ENCODE measurements at regions not wholly inside any gene's neighbourhood (a gene's known extent, or its start where the extent isn't known, plus 50 kb on each side); places are given as distances from the start of the nearest gene placed in this dataset.

DNA sequence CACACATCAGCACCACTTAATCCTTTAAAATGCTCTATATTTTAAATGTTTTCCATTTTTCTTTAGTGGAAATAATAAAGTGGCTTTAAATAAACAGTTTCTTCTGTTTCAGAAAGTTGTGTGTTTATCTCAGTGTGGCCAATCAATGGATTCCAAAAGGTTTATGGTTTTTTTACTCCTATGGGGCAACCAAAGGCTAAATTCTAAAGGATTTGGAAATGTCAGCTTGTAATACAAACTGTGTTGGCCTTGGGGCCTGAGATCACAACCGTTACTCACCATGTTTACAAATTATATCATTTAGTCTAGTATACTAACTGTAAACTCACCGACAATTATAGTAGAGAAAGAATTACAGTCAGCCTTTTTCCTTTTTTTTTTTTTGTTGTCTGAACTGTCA lies 827.2 kb downstream of the EPHA4 start:
- no peak overlapping the region for H3K4me3 ChIP-seq (ENCODE audit: low read length)
- no peak for DNase-seq
- H3F3A ChIP-seq (ENCODE audit: low read length, unreplicated experiment), result no peaks in the 10 kb centered on the region
- TF ChIP-seq EZH2phosphoT487 (IDR thresholded peaks at IDR 0.05; ENCODE audit: borderline replicate concordance, low read length) (no peak), EZH2 (IDR thresholded peaks at IDR 0.05; ENCODE audit: low read length, unreplicated experiment) (no peak)
- TF ChIP-seq, protein P1, sequence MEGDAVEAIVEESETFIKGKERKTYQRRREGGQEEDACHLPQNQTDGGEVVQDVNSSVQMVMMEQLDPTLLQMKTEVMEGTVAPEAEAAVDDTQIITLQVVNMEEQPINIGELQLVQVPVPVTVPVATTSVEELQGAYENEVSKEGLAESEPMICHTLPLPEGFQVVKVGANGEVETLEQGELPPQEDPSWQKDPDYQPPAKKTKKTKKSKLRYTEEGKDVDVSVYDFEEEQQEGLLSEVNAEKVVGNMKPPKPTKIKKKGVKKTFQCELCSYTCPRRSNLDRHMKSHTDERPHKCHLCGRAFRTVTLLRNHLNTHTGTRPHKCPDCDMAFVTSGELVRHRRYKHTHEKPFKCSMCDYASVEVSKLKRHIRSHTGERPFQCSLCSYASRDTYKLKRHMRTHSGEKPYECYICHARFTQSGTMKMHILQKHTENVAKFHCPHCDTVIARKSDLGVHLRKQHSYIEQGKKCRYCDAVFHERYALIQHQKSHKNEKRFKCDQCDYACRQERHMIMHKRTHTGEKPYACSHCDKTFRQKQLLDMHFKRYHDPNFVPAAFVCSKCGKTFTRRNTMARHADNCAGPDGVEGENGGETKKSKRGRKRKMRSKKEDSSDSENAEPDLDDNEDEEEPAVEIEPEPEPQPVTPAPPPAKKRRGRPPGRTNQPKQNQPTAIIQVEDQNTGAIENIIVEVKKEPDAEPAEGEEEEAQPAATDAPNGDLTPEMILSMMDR (conservative IDR thresholded peaks at IDR 0.05; ENCODE audit: low read depth, low read length), result no peak
- H3K4me2 ChIP-seq (ENCODE audit: low read length), result no peak overlapping the region
- intact Hi-C loops (cut with micrococcal nuclease), result no loop called here
- BruUV-seq (replicated peaks), result no TSS peak
- no peak overlapping the region for H2AFZ ChIP-seq (ENCODE audit: low read length)
- no peaks in the 10 kb centered on the region for H4K20me1 ChIP-seq (ENCODE audit: low read length)
- no peak for ATAC-seq
- CTCF ChIA-PET, result no interaction called here
- H3K9me2 ChIP-seq (replicated peaks; ENCODE audit: low read length), result no peaks in the 10 kb centered on the region
- H3K36me3 ChIP-seq (ENCODE audit: low read depth, low read length), result no peaks in the 10 kb centered on the region
- no peaks in the 10 kb centered on the region for H3K27me3 ChIP-seq (ENCODE audit: low read length)
- H3K79me2 ChIP-seq (ENCODE audit: low read length), result no peaks in the 10 kb centered on the region
- no peak overlapping the region for H3K27ac ChIP-seq (ENCODE audit: low read length)
- POLR2A ChIA-PET (ENCODE audit: unreplicated experiment), result no interaction called here
- H3K9me3 ChIP-seq (ENCODE audit: low read length), result no peaks in the 10 kb centered on the region
- no peaks in the 10 kb centered on the region for H3K4me1 ChIP-seq (ENCODE audit: insufficient read depth, low read length)
- no peak overlapping the region for H3K9ac ChIP-seq (ENCODE audit: low read length)

DNA sequence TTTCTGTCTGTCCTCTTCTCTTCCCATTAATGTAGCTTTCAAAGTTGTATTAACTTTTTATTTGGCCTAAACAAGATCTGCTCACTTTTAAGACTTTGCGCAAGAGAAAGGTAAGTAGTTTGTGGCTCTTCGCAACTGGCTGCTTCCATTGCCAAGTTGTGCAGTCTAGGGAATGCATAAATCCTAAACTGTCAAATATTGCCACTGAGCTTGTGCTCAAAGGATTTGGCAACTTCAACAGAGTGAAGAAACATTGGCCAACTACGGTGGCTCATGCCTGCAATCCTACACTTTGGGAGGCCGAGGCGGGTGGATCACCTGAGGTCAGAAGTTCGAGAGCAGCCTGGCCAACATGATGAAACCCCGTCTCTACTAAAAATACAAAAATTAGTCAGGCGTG lies 826.4 kb downstream of the EPHA4 start:
- H3K9me3 ChIP-seq (ENCODE audit: low read length), result no peaks in the 10 kb centered on the region
- intact Hi-C loops (cut with micrococcal nuclease), result no loop called here
- ChIA-PET POLR2A (ENCODE audit: unreplicated experiment) (no interaction called here), CTCF (no interaction called here)
- H3K27me3 ChIP-seq (ENCODE audit: low read length), result no peaks in the 10 kb centered on the region
- H3K9ac ChIP-seq (ENCODE audit: low read length), result no peak overlapping the region
- no peaks in the 10 kb centered on the region for H3K4me1 ChIP-seq (ENCODE audit: insufficient read depth, low read length)
- TF ChIP-seq EZH2phosphoT487 (IDR thresholded peaks at IDR 0.05; ENCODE audit: borderline replicate concordance, low read length) (no peak), EZH2 (IDR thresholded peaks at IDR 0.05; ENCODE audit: low read length, unreplicated experiment) (no peak)
- TF ChIP-seq, protein P1 (conservative IDR thresholded peaks at IDR 0.05; ENCODE audit: low read depth, low read length), result no peak
- no peak overlapping the region for H3K4me3 ChIP-seq (ENCODE audit: low read length)
- H3K9me2 ChIP-seq (replicated peaks; ENCODE audit: low read length), result no peaks in the 10 kb centered on the region
- no TSS peak for BruUV-seq (replicated peaks)
- H4K20me1 ChIP-seq (ENCODE audit: low read length), result no peaks in the 10 kb centered on the region
- ATAC-seq, result no peak
- no peaks in the 10 kb centered on the region for H3F3A ChIP-seq (ENCODE audit: low read length, unreplicated experiment)
- no peak overlapping the region for H2AFZ ChIP-seq (ENCODE audit: low read length)
- no peak overlapping the region for H3K4me2 ChIP-seq (ENCODE audit: low read length)
- H3K27ac ChIP-seq (ENCODE audit: low read length), result no peak overlapping the region
- H3K79me2 ChIP-seq (ENCODE audit: low read length), result no peaks in the 10 kb centered on the region
- H3K36me3 ChIP-seq (ENCODE audit: low read depth, low read length), result no peaks in the 10 kb centered on the region
- no peak for DNase-seq

DNA sequence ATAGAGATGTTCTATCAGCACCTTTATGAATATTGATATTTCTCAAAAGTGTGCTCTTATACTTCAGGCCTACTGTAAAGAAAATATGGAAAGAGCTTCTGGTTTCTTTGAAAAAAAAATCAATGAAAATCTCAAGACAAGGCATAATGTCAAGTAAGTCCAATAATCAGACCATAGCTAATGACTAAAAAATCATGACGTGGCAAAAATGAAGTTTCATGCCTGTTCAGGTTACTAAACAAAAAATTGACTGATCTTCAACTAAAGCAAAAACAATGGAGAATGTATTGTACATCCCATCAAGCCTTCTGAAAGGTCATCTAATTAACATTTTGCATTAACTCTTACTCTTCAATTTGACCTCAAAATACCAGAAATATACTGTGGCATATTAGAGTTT lies 824.4 kb downstream of the EPHA4 start:
- Histone ChIP-seq H3K4me1 (ENCODE audit: insufficient read depth, low read length) (no peaks in the 10 kb centered on the region), H3K4me2 (ENCODE audit: low read length) (no peak overlapping the region), H3K9me2 (replicated peaks; ENCODE audit: low read length) (no peaks in the 10 kb centered on the region), H3F3A (ENCODE audit: low read length, unreplicated experiment) (no peaks in the 10 kb centered on the region), H3K36me3 (ENCODE audit: low read depth, low read length) (no peaks in the 10 kb centered on the region), H3K27ac (ENCODE audit: low read length) (no peak overlapping the region), H3K9me3 (ENCODE audit: low read length) (no peaks in the 10 kb centered on the region), H3K27me3 (ENCODE audit: low read length) (no peaks in the 10 kb centered on the region), H3K79me2 (ENCODE audit: low read length) (no peaks in the 10 kb centered on the region), H3K9ac (ENCODE audit: low read length) (no peak overlapping the region), H3K4me3 (ENCODE audit: low read length) (no peak overlapping the region), H4K20me1 (ENCODE audit: low read length) (no peaks in the 10 kb centered on the region), H2AFZ (ENCODE audit: low read length) (no peak overlapping the region)
- no TSS peak for BruUV-seq (replicated peaks)
- POLR2A ChIA-PET (ENCODE audit: unreplicated experiment), result no interaction called here
- CTCF ChIA-PET, result no interaction called here
- ATAC-seq (no peak), DNase-seq (no peak)
- intact Hi-C loops (cut with micrococcal nuclease), result no loop called here
- TF ChIP-seq, protein P1 (conservative IDR thresholded peaks at IDR 0.05; ENCODE audit: low read depth, low read length), result no peak
- TF ChIP-seq EZH2phosphoT487 (IDR thresholded peaks at IDR 0.05; ENCODE audit: borderline replicate concordance, low read length) (no peak), EZH2 (IDR thresholded peaks at IDR 0.05; ENCODE audit: low read length, unreplicated experiment) (no peak)
